ENCODE measurements at regions not wholly inside any gene's neighbourhood (a gene's known extent, or its start where the extent isn't known, plus 50 kb on each side); places are given as distances from the start of the nearest gene placed in this dataset.

- no peaks in the 10 kb centered on the region for H3K4me1 Mint-ChIP-seq
- DNase-seq (no peak), ATAC-seq (replicated peaks) (no peak)
- H3K9me3 Mint-ChIP-seq = peaks cover 2 to 6% of the 10 kb centered on the region in 2 donors
- H3K4me3 Mint-ChIP-seq = no peak overlapping the region
- H3K27ac Mint-ChIP-seq = no peak overlapping the region
- no peaks in the 10 kb centered on the region for H3K36me3 Mint-ChIP-seq
- no peaks in the 10 kb centered on the region for H3K27me3 Mint-ChIP-seq
These were observed 1768.5 kb downstream of the PCDH9 start for GRCh38 chr13:65461590-65461989.

- Mint-ChIP-seq H3K9me3 (peaks cover 2 to 3% of the 10 kb centered on the region in 2 donors), H3K4me1 (no peaks in the 10 kb centered on the region), H3K4me3 (no peak overlapping the region), H3K36me3 (no peaks in the 10 kb centered on the region), H3K27ac (no peak overlapping the region), H3K27me3 (no peaks in the 10 kb centered on the region)
- no peak for ATAC-seq (replicated peaks)
- no peak for DNase-seq
These were observed 1770.0 kb downstream of the PCDH9 start for GRCh38 chr13:65460136-65460535.

- no peak overlapping the region for H3K4me3 Mint-ChIP-seq
- DNase-seq (no peak), ATAC-seq (replicated peaks) (no peak)
- peaks cover 0 to 2% of the 10 kb centered on the region in 2 donors for H3K9me3 Mint-ChIP-seq
- no peaks in the 10 kb centered on the region for H3K27me3 Mint-ChIP-seq
- no peak overlapping the region for H3K27ac Mint-ChIP-seq
- H3K36me3 Mint-ChIP-seq = no peaks in the 10 kb centered on the region
- no peaks in the 10 kb centered on the region for H3K4me1 Mint-ChIP-seq
These were observed 1773.8 kb downstream of the PCDH9 start for GRCh38 chr13:65456150-65456912.

- Mint-ChIP-seq H3K9me3 (no peaks in the 10 kb centered on the region), H3K4me3 (no peak overlapping the region), H3K27me3 (no peaks in the 10 kb centered on the region), H3K36me3 (no peaks in the 10 kb centered on the region), H3K27ac (no peak overlapping the region), H3K4me1 (no peaks in the 10 kb centered on the region)
- DNase-seq (no peak), ATAC-seq (replicated peaks) (no peak)
These were observed 1775.7 kb downstream of the PCDH9 start for GRCh38 chr13:65454403-65454802.

- ATAC-seq (replicated peaks) = no peak
- Mint-ChIP-seq H3K4me1 (no peaks in the 10 kb centered on the region), H3K27ac (no peak overlapping the region), H3K4me3 (no peak overlapping the region), H3K36me3 (no peaks in the 10 kb centered on the region), H3K9me3 (no peaks in the 10 kb centered on the region), H3K27me3 (no peaks in the 10 kb centered on the region)
- no peak for DNase-seq
These were observed 1776.2 kb downstream of the PCDH9 start for GRCh38 chr13:65453982-65454381.

GRCh38 chr13:65445340-65445739 is 1784.8 kb downstream of the PCDH9 start:
- DNase-seq (no peak), ATAC-seq (replicated peaks) (no peak)
- Mint-ChIP-seq H3K4me1 (no peaks in the 10 kb centered on the region), H3K4me3 (no peak overlapping the region), H3K27ac (no peak overlapping the region), H3K27me3 (no peaks in the 10 kb centered on the region), H3K36me3 (peaks cover 0 to 2% of the 10 kb centered on the region in 2 donors), H3K9me3 (peaks cover 3 to 18% of the 10 kb centered on the region in 2 donors)

GRCh38 chr13:65435590-65435989 is 1794.5 kb downstream of the PCDH9 start:
- H3K9me3 Mint-ChIP-seq = peaks cover 7 to 11% of the 10 kb centered on the region in 2 donors
- no peak for ATAC-seq (replicated peaks)

GRCh38 chr13:65417953-65418352 is 1812.2 kb downstream of the PCDH9 start:
- ATAC-seq (replicated peaks) (no peak), DNase-seq (no peak)
- Mint-ChIP-seq H3K36me3 (no peaks in the 10 kb centered on the region), H3K9me3 (peaks cover 0 to 1% of the 10 kb centered on the region in 2 donors), H3K27me3 (no peaks in the 10 kb centered on the region), H3K4me1 (no peaks in the 10 kb centered on the region), H3K4me3 (no peak overlapping the region), H3K27ac (no peak overlapping the region)

More at GRCh38 chr13:65435590-65435989, 1794.5 kb downstream of the PCDH9 start:
- H3K4me1 Mint-ChIP-seq = no peaks in the 10 kb centered on the region
- no peak overlapping the region for H3K27ac Mint-ChIP-seq
- no peak overlapping the region for H3K4me3 Mint-ChIP-seq
- no peak for DNase-seq
- no peaks in the 10 kb centered on the region for H3K27me3 Mint-ChIP-seq
- H3K36me3 Mint-ChIP-seq = no peaks in the 10 kb centered on the region

GRCh38 chr13:65416784-65417183 is 1813.4 kb downstream of the PCDH9 start:
- no peaks in the 10 kb centered on the region for H3K27me3 Mint-ChIP-seq
- H3K27ac Mint-ChIP-seq = no peak overlapping the region
- H3K36me3 Mint-ChIP-seq = no peaks in the 10 kb centered on the region
- no peak overlapping the region for H3K4me3 Mint-ChIP-seq
- no peak for DNase-seq
- H3K4me1 Mint-ChIP-seq = no peaks in the 10 kb centered on the region
- no peaks in the 10 kb centered on the region for H3K9me3 Mint-ChIP-seq
- no peak for ATAC-seq (replicated peaks)

- H3K36me3 Mint-ChIP-seq = no peaks in the 10 kb centered on the region
- no peak for ATAC-seq (replicated peaks)
- DNase-seq = no peak
- H3K27me3 Mint-ChIP-seq = no peaks in the 10 kb centered on the region
- no peak overlapping the region for H3K4me3 Mint-ChIP-seq
- no peaks in the 10 kb centered on the region for H3K9me3 Mint-ChIP-seq
- H3K27ac Mint-ChIP-seq = no peak overlapping the region
- no peaks in the 10 kb centered on the region for H3K4me1 Mint-ChIP-seq
These were observed 1815.9 kb downstream of the PCDH9 start for GRCh38 chr13:65414187-65414586.

GRCh38 chr13:65411521-65411920 is 1818.6 kb downstream of the PCDH9 start:
- no peaks in the 10 kb centered on the region for H3K4me1 Mint-ChIP-seq
- H3K27ac Mint-ChIP-seq = no peak overlapping the region
- H3K36me3 Mint-ChIP-seq = no peaks in the 10 kb centered on the region
- DNase-seq = no peak
- H3K27me3 Mint-ChIP-seq = no peaks in the 10 kb centered on the region
- H3K9me3 Mint-ChIP-seq = no peaks in the 10 kb centered on the region
- ATAC-seq (replicated peaks) = no peak
- H3K4me3 Mint-ChIP-seq = no peak overlapping the region

GRCh38 chr13:65410791-65411190 is 1819.3 kb downstream of the PCDH9 start:
- Mint-ChIP-seq H3K27ac (no peak overlapping the region), H3K4me3 (no peak overlapping the region), H3K9me3 (no peaks in the 10 kb centered on the region), H3K36me3 (no peaks in the 10 kb centered on the region), H3K27me3 (no peaks in the 10 kb centered on the region), H3K4me1 (no peaks in the 10 kb centered on the region)
- no peak for DNase-seq
- ATAC-seq (replicated peaks) = no peak

- Mint-ChIP-seq H3K4me1 (no peaks in the 10 kb centered on the region), H3K27ac (no peak overlapping the region), H3K9me3 (no peaks in the 10 kb centered on the region), H3K4me3 (no peak overlapping the region), H3K27me3 (no peaks in the 10 kb centered on the region), H3K36me3 (no peaks in the 10 kb centered on the region)
- ATAC-seq (replicated peaks) = no peak
- DNase-seq = no peak
These were observed 1828.8 kb downstream of the PCDH9 start for GRCh38 chr13:65401315-65401714.

- H3K9me3 Mint-ChIP-seq = no peaks in the 10 kb centered on the region
- no peaks in the 10 kb centered on the region for H3K27me3 Mint-ChIP-seq
- H3K36me3 Mint-ChIP-seq = no peaks in the 10 kb centered on the region
- no peaks in the 10 kb centered on the region for H3K4me1 Mint-ChIP-seq
- no peak overlapping the region for H3K27ac Mint-ChIP-seq
- DNase-seq = no peak
- no peak for ATAC-seq (replicated peaks)
- no peak overlapping the region for H3K4me3 Mint-ChIP-seq
These were observed 1829.4 kb downstream of the PCDH9 start for GRCh38 chr13:65400702-65401101.

GRCh38 chr13:65387743-65388347 is 1842.3 kb downstream of the PCDH9 start:
- ATAC-seq (replicated peaks) (no peak), DNase-seq (no peak)
- Mint-ChIP-seq H3K9me3 (peaks cover 6 to 17% of the 10 kb centered on the region in 2 donors), H3K27me3 (no peaks in the 10 kb centered on the region), H3K27ac (no peak overlapping the region), H3K4me1 (no peaks in the 10 kb centered on the region), H3K36me3 (peaks cover 4 to 5% of the 10 kb centered on the region in 2 donors), H3K4me3 (no peak overlapping the region)
